Lung (tissue), 11 donors: ENCODE measurements at regions not wholly inside any gene's neighbourhood (a gene's known extent, or its start where the extent isn't known, plus 50 kb on each side); places are given as distances from the start of the nearest gene placed in this dataset.

Experiments
- ATAC-seq: fragments of 200-7000 bp; cut with Tn5 transposase; one replicate; pipeline ENCODE4 v1.9.1; 2020; ENCODE audit warnings: moderate number of reproducible peaks; ENCODE audit not compliant: insufficient read depth, low FRiP score
- DNase-seq, 3 donors: peaks; one replicate each; pipeline ENCODE4 v3.0.0-alpha.2; 2013 to 2017
- H3K27ac ChIP-seq, 2 donors: one replicate each; pipeline ENCODE4 v1.5.1; 2013; ENCODE audit warnings: mild to moderate bottlenecking in 2 of 2, moderate library complexity in 2 of 2, control low read depth in 1 of 2, inconsistent platforms in 1 of 2, low read depth in 1 of 2, low read length in 1 of 2
- H3K27me3 ChIP-seq, 3 donors: one replicate each; pipeline ENCODE4 v1.5.1; 2013; ENCODE audit warnings: low read length in 2 of 3; ENCODE audit not compliant: control insufficient read depth in 3 of 3, insufficient read depth in 3 of 3
- H3K36me3 ChIP-seq, 4 donors: one replicate each; pipeline ENCODE4 v1.5.1; 2013; ENCODE audit warnings: low read length in 4 of 4, mild to moderate bottlenecking in 1 of 4, moderate library complexity in 1 of 4; ENCODE audit not compliant: control insufficient read depth in 4 of 4, insufficient read depth in 4 of 4
- H3K4me1 ChIP-seq, 5 donors: one replicate each; pipeline ENCODE4 v1.5.1; 2013; ENCODE audit warnings: low read length in 5 of 5, mild to moderate bottlenecking in 2 of 5, moderate library complexity in 1 of 5; ENCODE audit not compliant: control insufficient read depth in 5 of 5, insufficient read depth in 5 of 5
- H3K4me3 ChIP-seq: one replicate; pipeline ENCODE4 v1.5.1; 2013; ENCODE audit warnings: mild to moderate bottlenecking, control low read depth, moderate library complexity
- H3K9ac ChIP-seq, 2 donors: one replicate each; pipeline ENCODE4 v1.5.1; 2013; ENCODE audit warnings: low read length in 2 of 2, control low read depth in 1 of 2; ENCODE audit not compliant: insufficient read depth in 1 of 2
- H3K9me3 ChIP-seq, 4 donors: one replicate each; pipeline ENCODE4 v1.5.1; 2013; ENCODE audit warnings: low read length in 3 of 4, mild to moderate bottlenecking in 1 of 4, moderate library complexity in 1 of 4; ENCODE audit not compliant: control insufficient read depth in 4 of 4, insufficient read depth in 3 of 4
- WGBS, 2 donors: extraction: QIAGEN DNeasy Blood & Tissue Kit; methylation state at CpG; one replicate each; pipeline ENCODE4 v1.1.7; 2013; 5-methylcytosine and 5-hydroxymethylcytosine counted together
- TF ChIP-seq, protein P1 (sequence below): IDR thresholded peaks from 2 replicates; pipeline ENCODE4 v1.5.1; 2012; ENCODE audit warnings: mild to moderate bottlenecking; ENCODE audit errors: control extremely low read depth, extremely low read depth
- donor health status: control.
- donor health status: control.
- donor health status: Bipolar disorder and iron deficiency.
- donor health status: healthy.
- donor health status: DM: yes; HTN: yes; CAD: no.

DNA sequence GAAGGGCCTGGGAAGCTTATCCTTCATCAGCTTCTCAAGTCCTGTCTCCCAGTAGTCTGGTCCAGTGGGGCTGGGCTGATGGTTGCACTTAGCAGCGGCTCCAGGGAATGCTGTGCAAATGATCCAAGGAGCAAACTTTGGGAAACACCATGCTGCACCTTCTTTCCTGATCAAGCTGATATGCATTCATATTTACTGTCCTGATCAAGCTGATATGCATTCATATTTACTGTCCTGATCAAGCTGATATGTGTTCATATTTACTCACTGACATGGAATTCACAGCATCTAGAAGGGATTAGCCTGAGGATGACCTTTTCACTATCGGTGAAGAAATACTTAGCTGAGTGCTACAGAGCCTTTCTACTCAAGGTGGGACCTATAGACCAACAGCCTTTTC, 330.7 kb downstream of the BMPER start:
- WGBS, 2 donors: 88 to 91% methylated on average over 2 of the region's 2 CpGs
- Histone ChIP-seq H3K9me3 (peaks cover 0 to 2% (median 0%) of the 10 kb centered on the region in 4 donors), H3K4me3 (no peak overlapping the region), H3K27ac (no peak overlapping the region), H3K9ac (no peak overlapping the region), H3K36me3 (no peaks in the 10 kb centered on the region), H3K27me3 (no peaks in the 10 kb centered on the region), H3K4me1 (no peaks in the 10 kb centered on the region)
- DNase-seq: no peak
- TF ChIP-seq, protein P1, sequence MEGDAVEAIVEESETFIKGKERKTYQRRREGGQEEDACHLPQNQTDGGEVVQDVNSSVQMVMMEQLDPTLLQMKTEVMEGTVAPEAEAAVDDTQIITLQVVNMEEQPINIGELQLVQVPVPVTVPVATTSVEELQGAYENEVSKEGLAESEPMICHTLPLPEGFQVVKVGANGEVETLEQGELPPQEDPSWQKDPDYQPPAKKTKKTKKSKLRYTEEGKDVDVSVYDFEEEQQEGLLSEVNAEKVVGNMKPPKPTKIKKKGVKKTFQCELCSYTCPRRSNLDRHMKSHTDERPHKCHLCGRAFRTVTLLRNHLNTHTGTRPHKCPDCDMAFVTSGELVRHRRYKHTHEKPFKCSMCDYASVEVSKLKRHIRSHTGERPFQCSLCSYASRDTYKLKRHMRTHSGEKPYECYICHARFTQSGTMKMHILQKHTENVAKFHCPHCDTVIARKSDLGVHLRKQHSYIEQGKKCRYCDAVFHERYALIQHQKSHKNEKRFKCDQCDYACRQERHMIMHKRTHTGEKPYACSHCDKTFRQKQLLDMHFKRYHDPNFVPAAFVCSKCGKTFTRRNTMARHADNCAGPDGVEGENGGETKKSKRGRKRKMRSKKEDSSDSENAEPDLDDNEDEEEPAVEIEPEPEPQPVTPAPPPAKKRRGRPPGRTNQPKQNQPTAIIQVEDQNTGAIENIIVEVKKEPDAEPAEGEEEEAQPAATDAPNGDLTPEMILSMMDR: no peak
- ATAC-seq: no peak

DNA sequence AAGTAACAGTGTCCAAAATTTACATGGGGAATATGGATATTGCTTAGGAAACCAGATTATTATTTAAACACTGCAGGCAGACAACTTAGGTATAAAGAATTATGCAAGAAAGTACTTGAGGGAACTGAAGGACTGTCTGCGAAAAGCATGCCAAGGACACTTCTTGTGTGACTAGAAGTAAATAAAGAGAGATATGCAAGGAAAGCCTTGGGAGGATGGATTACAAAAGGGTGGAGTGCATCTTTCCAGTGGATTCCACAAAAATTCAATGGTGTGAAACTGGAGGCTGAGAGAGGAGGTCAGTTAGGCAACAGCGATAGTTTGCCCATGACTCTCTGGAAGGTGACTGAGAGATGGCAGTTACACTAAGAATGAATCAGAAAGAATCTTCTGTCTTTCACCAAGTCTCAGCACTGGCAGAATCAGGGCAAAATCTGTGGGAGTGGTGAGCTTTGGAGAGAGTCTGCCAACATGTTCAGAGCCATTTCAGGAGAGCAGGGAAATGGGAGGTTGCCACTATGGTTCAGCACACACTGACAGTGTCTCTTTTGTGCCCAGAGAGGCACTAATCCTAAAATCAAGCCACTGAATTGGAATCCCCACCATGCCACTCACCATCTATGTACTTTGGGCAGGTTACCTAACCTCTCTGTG, 331.6 kb downstream of the BMPER start:
- ATAC-seq (no peak), DNase-seq (no peak)
- TF ChIP-seq, protein P1: no peak
- Histone ChIP-seq H3K4me3 (no peak overlapping the region), H3K27ac (no peak overlapping the region), H3K36me3 (no peaks in the 10 kb centered on the region), H3K4me1 (no peaks in the 10 kb centered on the region), H3K9me3 (peaks cover 0 to 2% (median 0%) of the 10 kb centered on the region in 4 donors), H3K9ac (no peak overlapping the region), H3K27me3 (no peaks in the 10 kb centered on the region)
- 66 to 78% methylated on average over 2 of the region's 2 CpGs for WGBS, 2 donors

DNA sequence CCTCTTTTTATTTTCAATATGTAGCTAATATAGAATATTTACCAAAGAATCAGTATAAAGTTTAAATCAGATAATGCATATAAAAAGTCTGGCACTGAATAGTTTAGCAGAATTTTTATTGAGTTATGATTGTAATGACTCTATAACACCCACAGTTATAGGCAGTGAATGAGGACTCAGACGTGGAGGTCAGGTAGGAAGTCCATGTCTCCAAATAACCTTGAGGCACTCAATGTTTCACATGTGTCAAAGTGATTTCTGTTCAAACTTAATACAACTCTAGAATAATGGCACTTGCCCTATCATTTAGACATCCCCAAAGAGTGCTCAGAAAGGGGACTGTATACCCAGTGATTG, 332.1 kb downstream of the BMPER start:
- H3K27ac ChIP-seq: no peak overlapping the region
- WGBS, 2 donors: 67 to 81% methylated on average over 1 of the region's 1 CpG
- DNase-seq: no peak
- no peak overlapping the region for H3K4me3 ChIP-seq
- no peaks in the 10 kb centered on the region for H3K36me3 ChIP-seq
- ATAC-seq: no peak
- H3K9me3 ChIP-seq: peaks cover 0 to 2% (median 0%) of the 10 kb centered on the region in 4 donors
- H3K27me3 ChIP-seq: no peaks in the 10 kb centered on the region
- H3K9ac ChIP-seq: no peak overlapping the region
- no peaks in the 10 kb centered on the region for H3K4me1 ChIP-seq
- TF ChIP-seq, protein P1: no peak

DNA sequence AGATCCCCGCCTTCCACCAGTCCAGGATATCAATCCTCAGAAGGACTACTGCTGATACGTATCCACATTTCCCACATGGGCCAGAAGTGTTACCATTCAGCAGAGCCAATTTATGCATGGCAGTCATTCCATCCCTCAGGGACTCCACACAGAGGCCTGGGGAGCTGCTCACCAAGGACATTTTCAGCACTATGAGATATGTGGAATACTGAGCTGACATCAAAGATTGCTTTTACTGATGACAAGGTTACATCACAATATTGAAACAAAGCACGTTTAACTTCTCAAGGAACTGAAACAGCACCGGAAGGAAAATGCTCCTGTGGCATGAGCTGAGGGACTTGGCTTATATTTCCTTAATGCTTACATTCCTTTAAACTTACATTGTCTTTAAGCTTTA, 335.1 kb downstream of the BMPER start:
- Histone ChIP-seq H3K36me3 (no peaks in the 10 kb centered on the region), H3K9ac (no peak overlapping the region), H3K27me3 (no peaks in the 10 kb centered on the region), H3K27ac (no peak overlapping the region), H3K9me3 (peaks cover 0 to 4% (median 0%) of the 10 kb centered on the region in 4 donors), H3K4me3 (no peak overlapping the region), H3K4me1 (peaks cover 0 to 4% (median 0%) of the 10 kb centered on the region in 5 donors)
- ATAC-seq (no peak), DNase-seq (no peak)
- TF ChIP-seq, protein P1: no peak
- 79% methylated on average over 4 of the region's 4 CpGs for WGBS, 2 donors
